Osteoblast (primary cell): ENCODE measurements at regions not wholly inside any gene's neighbourhood (a gene's known extent, or its start where the extent isn't known, plus 50 kb on each side); places are given as distances from the start of the nearest gene placed in this dataset.

Experiments
- DNase-seq: peaks from one replicate; pipeline ENCODE4 v3.0.0; 2011; ENCODE audit warnings: low spot score, mixed read lengths; ENCODE audit not compliant: insufficient read length; ENCODE audit errors: missing footprints
- H2AFZ ChIP-seq: 2 replicates; pipeline ENCODE4 v1.6.0; 2011; ENCODE audit warnings: mild to moderate bottlenecking, low read length
- H3K27ac ChIP-seq: 2 replicates; pipeline ENCODE4 v1.5.1; 2011; ENCODE audit warnings: mild to moderate bottlenecking, low read depth, low read length, moderate library complexity
- H3K27me3 ChIP-seq: 2 replicates; pipeline ENCODE4 v1.6.0; 2012; ENCODE audit warnings: mild to moderate bottlenecking, control low read depth, inconsistent platforms, low read length, moderate library complexity; ENCODE audit not compliant: insufficient read depth
- H3K36me3 ChIP-seq: 2 replicates; pipeline ENCODE4 v1.5.1; 2011; ENCODE audit warnings: mild to moderate bottlenecking, low read length, control low read depth, moderate library complexity; ENCODE audit not compliant: insufficient read depth
- H3K4me1 ChIP-seq: 2 replicates; pipeline ENCODE4 v1.5.1; 2011; ENCODE audit warnings: mild to moderate bottlenecking, low read length, control low read depth, moderate library complexity; ENCODE audit not compliant: insufficient read depth
- H3K4me2 ChIP-seq: 2 replicates; pipeline ENCODE4 v1.6.0; 2011; ENCODE audit warnings: mild to moderate bottlenecking, low read length; ENCODE audit not compliant: insufficient read depth
- H3K4me3 ChIP-seq: fragments of 200-600 bp; sonication (generic); 3 replicates; pipeline ENCODE4 v1.5.1; 2012; ENCODE audit warnings: mild to moderate bottlenecking, low read length, inconsistent platforms; ENCODE audit not compliant: insufficient read depth
- H3K79me2 ChIP-seq: 2 replicates; pipeline ENCODE4 v1.6.0; 2012; ENCODE audit warnings: mild to moderate bottlenecking, low read length, control low read depth, inconsistent platforms; ENCODE audit not compliant: insufficient read depth
- H3K9me3 ChIP-seq: 2 replicates; pipeline ENCODE4 v1.5.1; 2011; ENCODE audit warnings: low read depth, low read length, control low read depth
- H4K20me1 ChIP-seq: 2 replicates; pipeline ENCODE4 v1.6.0; 2012; ENCODE audit warnings: mild to moderate bottlenecking, low read length, control low read depth; ENCODE audit not compliant: insufficient read depth
- CTCF ChIP-seq: IDR thresholded peaks from 2 replicates; pipeline ENCODE4 v1.5.1; 2011; ENCODE audit warnings: mild to moderate bottlenecking, low read depth, low read length, moderate library complexity; ENCODE audit errors: extremely low read depth

GRCh38 chr20:58094160-58094559 lies 134.3 kb downstream of the ANKRD60 start:
- TF ChIP-seq CTCF, result no peak
- H3K36me3 ChIP-seq, result no peaks in the 10 kb centered on the region
- no peak overlapping the region for H3K4me3 ChIP-seq
- peaks cover 17% of the 10 kb centered on the region for H3K27me3 ChIP-seq
- no peaks in the 10 kb centered on the region for H4K20me1 ChIP-seq
- H3K79me2 ChIP-seq, result no peaks in the 10 kb centered on the region
- no peaks in the 10 kb centered on the region for H3K9me3 ChIP-seq
- no peak for DNase-seq
- no peak overlapping the region for H3K4me2 ChIP-seq
- no peak overlapping the region for H2AFZ ChIP-seq
- H3K4me1 ChIP-seq, result no peaks in the 10 kb centered on the region
- H3K27ac ChIP-seq, result no peak overlapping the region

DNA sequence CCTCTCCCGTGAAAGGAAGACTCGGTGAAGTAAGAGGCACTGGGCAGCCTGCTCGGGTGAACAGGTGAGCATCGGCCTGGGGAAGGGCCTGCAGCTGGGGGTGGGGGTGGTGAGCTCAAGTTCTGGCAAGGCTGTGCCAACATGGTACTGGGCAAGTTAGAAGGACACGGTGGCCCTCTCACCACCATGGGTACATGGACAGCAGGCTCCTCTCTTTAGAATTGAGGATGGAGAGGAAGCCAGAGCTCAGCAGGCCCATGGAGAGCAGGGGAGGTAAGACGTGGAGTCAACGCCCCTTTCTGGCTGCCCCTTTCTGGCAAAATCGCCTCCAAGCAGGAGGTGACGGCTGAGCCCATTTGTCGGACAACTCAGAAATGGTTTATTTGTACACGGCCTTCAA lies 135.6 kb downstream of the ANKRD60 start:
- Histone ChIP-seq H3K9me3 (no peaks in the 10 kb centered on the region), H3K27me3 (peaks cover 15% of the 10 kb centered on the region), H3K4me1 (no peaks in the 10 kb centered on the region), H4K20me1 (no peaks in the 10 kb centered on the region), H3K79me2 (no peaks in the 10 kb centered on the region), H3K4me2 (no peak overlapping the region), H3K27ac (no peak overlapping the region), H2AFZ (no peak overlapping the region), H3K36me3 (no peaks in the 10 kb centered on the region), H3K4me3 (no peak overlapping the region)
- TF ChIP-seq CTCF, result no peak
- DNase-seq, result no peak

DNA sequence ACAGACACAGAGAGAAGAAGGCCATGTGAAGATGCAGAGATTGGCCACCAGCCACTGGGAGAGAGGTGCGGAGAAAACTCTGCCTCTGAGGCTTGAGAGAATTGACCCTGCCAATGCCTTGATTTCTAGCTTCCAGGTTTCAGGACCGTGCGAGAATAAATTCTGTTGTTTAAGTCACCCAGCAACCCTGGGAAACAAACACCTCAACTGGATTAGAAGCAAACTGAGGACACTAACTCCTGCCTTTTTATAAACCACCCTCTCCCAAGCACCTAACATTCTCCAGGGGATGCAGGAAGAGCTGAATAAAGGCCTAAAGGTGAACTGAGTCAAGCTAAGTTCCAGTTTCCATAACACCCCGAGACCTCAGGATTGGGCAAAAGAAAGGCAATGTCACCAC lies 136.1 kb downstream of the ANKRD60 start:
- no peaks in the 10 kb centered on the region for H3K9me3 ChIP-seq
- no peaks in the 10 kb centered on the region for H3K79me2 ChIP-seq
- no peak overlapping the region for H3K4me3 ChIP-seq
- no peak overlapping the region for H3K27ac ChIP-seq
- no peaks in the 10 kb centered on the region for H3K36me3 ChIP-seq
- no peak overlapping the region for H3K4me2 ChIP-seq
- H3K4me1 ChIP-seq, result no peaks in the 10 kb centered on the region
- no peak for TF ChIP-seq CTCF
- no peaks in the 10 kb centered on the region for H4K20me1 ChIP-seq
- no peak for DNase-seq
- H3K27me3 ChIP-seq, result peaks cover 10% of the 10 kb centered on the region
- H2AFZ ChIP-seq, result no peak overlapping the region

- Histone ChIP-seq H4K20me1 (no peaks in the 10 kb centered on the region), H3K79me2 (no peaks in the 10 kb centered on the region), H3K36me3 (no peaks in the 10 kb centered on the region), H3K27ac (no peak overlapping the region), H3K4me3 (no peak overlapping the region), H3K4me2 (no peak overlapping the region), H2AFZ (no peak overlapping the region), H3K27me3 (peaks cover 9% of the 10 kb centered on the region), H3K9me3 (no peaks in the 10 kb centered on the region), H3K4me1 (no peaks in the 10 kb centered on the region)
- no peak for DNase-seq
- no peak for TF ChIP-seq CTCF
These were observed 136.6 kb downstream of the ANKRD60 start for GRCh38 chr20:58091810-58092209.
